ENCODE measurements at regions not wholly inside any gene's neighbourhood (a gene's known extent, or its start where the extent isn't known, plus 50 kb on each side); places are given as distances from the start of the nearest gene placed in this dataset.
"Not testable (repeated sequence)": the region's sequence is repeated elsewhere in the genome, so short reads cannot be mapped to it uniquely, and the experiment has no call there.

DNA sequence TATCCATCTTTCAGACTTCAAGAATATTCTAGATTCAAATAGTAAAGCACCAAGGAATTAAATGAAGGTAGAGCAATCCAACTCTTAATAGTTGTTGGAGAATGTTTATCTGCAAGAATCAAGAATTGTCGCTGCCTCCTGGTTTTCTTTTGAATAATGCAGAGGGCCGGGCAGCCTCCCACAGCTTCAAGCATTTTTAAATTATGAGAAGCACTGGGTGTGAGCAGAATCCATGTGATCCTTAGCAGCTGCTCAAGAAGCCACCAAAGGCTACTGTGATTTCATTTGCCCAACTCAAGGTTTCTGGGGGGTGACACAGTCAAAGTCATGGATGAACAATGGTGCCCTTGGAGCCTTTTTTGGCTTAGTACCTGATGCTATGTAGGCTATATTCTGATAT is 374.9 kb downstream of the BCL2L11 start:
- TF ChIP-seq, protein P1, sequence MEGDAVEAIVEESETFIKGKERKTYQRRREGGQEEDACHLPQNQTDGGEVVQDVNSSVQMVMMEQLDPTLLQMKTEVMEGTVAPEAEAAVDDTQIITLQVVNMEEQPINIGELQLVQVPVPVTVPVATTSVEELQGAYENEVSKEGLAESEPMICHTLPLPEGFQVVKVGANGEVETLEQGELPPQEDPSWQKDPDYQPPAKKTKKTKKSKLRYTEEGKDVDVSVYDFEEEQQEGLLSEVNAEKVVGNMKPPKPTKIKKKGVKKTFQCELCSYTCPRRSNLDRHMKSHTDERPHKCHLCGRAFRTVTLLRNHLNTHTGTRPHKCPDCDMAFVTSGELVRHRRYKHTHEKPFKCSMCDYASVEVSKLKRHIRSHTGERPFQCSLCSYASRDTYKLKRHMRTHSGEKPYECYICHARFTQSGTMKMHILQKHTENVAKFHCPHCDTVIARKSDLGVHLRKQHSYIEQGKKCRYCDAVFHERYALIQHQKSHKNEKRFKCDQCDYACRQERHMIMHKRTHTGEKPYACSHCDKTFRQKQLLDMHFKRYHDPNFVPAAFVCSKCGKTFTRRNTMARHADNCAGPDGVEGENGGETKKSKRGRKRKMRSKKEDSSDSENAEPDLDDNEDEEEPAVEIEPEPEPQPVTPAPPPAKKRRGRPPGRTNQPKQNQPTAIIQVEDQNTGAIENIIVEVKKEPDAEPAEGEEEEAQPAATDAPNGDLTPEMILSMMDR (conservative IDR thresholded peaks at IDR 0.05; ENCODE audit: low read depth, low read length), result not testable (repeated sequence)
- TF ChIP-seq POLR2A (IDR thresholded peaks at IDR 0.05; ENCODE audit: low read depth, low read length); RAD21 (IDR thresholded peaks at IDR 0.05; ENCODE audit: low read length); CHD1 (IDR thresholded peaks at IDR 0.05; ENCODE audit: low read depth, low read length): not testable (repeated sequence)
